ENCODE measurements at regions not wholly inside any gene's neighbourhood (a gene's known extent, or its start where the extent isn't known, plus 50 kb on each side); places are given as distances from the start of the nearest gene placed in this dataset.
"Not testable (repeated sequence)": the region's sequence is repeated elsewhere in the genome, so short reads cannot be mapped to it uniquely, and the experiment has no call there.

GRCh38 chr2:167581961-167582574 is 665.3 kb downstream of the STK39 start:
- DNase-seq (no peak), ATAC-seq (no peak)
- H3K27ac ChIP-seq, result no peak overlapping the region
- TF ChIP-seq CTCF (IDR thresholded peaks at IDR 0.05), result no peak
- no peaks in the 10 kb centered on the region for H3K4me1 ChIP-seq
- no peaks in the 10 kb centered on the region for H3K36me3 ChIP-seq
- H3K27me3 ChIP-seq, result no peaks in the 10 kb centered on the region
- H3K9me3 ChIP-seq, result no peaks in the 10 kb centered on the region
- intact Hi-C loops (cut with DNase I), result no loop called here
- H3K4me3 ChIP-seq, result no peak overlapping the region

- Histone ChIP-seq H3K4me1 (no peaks in the 10 kb centered on the region), H3K27me3 (no peaks in the 10 kb centered on the region), H3K9me3 (no peaks in the 10 kb centered on the region), H3K4me3 (no peak overlapping the region), H3K36me3 (no peaks in the 10 kb centered on the region), H3K27ac (no peak overlapping the region)
- intact Hi-C loops (cut with DNase I), result no loop called here
- no peak for TF ChIP-seq CTCF (IDR thresholded peaks at IDR 0.05)
- no peak for DNase-seq
- no peak for ATAC-seq
These were observed 667.6 kb downstream of the STK39 start for GRCh38 chr2:167579826-167580225.

- Histone ChIP-seq H3K27me3 (no peaks in the 10 kb centered on the region), H3K36me3 (no peaks in the 10 kb centered on the region), H3K9me3 (no peaks in the 10 kb centered on the region), H3K27ac (no peak overlapping the region), H3K4me1 (no peaks in the 10 kb centered on the region), H3K4me3 (no peak overlapping the region)
- no peak for TF ChIP-seq CTCF (IDR thresholded peaks at IDR 0.05)
- DNase-seq (peak in 2 of 4 donors; percentile 76 to 83), ATAC-seq (no peak)
- intact Hi-C loops (cut with DNase I), result no loop called here
These were observed 672.1 kb downstream of the STK39 start for GRCh38 chr2:167575276-167575675.

GRCh38 chr2:167572883-167573619 is 674.3 kb downstream of the STK39 start:
- Histone ChIP-seq H3K27me3 (no peaks in the 10 kb centered on the region), H3K27ac (no peak overlapping the region), H3K4me1 (no peaks in the 10 kb centered on the region), H3K36me3 (no peaks in the 10 kb centered on the region), H3K4me3 (no peak overlapping the region), H3K9me3 (no peaks in the 10 kb centered on the region)
- ATAC-seq (no peak), DNase-seq (no peak)
- no peak for TF ChIP-seq CTCF (IDR thresholded peaks at IDR 0.05)
- intact Hi-C loops (cut with DNase I), result no loop called here

- Histone ChIP-seq H3K36me3 (no peaks in the 10 kb centered on the region), H3K4me1 (no peaks in the 10 kb centered on the region), H3K4me3 (no peak overlapping the region), H3K27me3 (no peaks in the 10 kb centered on the region), H3K9me3 (no peaks in the 10 kb centered on the region), H3K27ac (no peak overlapping the region)
- no peak for TF ChIP-seq CTCF (IDR thresholded peaks at IDR 0.05)
- intact Hi-C loops (cut with DNase I), result no loop called here
- ATAC-seq, result no peak
- DNase-seq, result no peak
These were observed 677.0 kb downstream of the STK39 start for GRCh38 chr2:167570370-167570769.

GRCh38 chr2:167563885-167564619 is 675.8 kb downstream of the XIRP2 start:
- H3K27me3 ChIP-seq; H3K4me3 ChIP-seq; H3K36me3 ChIP-seq; intact Hi-C loops (cut with DNase I); ATAC-seq; H3K9me3 ChIP-seq; H3K27ac ChIP-seq; H3K4me1 ChIP-seq: not testable (repeated sequence)
- DNase-seq, result peak in 1 of 4 donors; percentile 71

- DNase-seq; H3K27me3 ChIP-seq; H3K36me3 ChIP-seq; H3K27ac ChIP-seq; H3K4me1 ChIP-seq; ATAC-seq; intact Hi-C loops (cut with DNase I); H3K4me3 ChIP-seq; H3K9me3 ChIP-seq: not testable (repeated sequence)
These were observed 670.2 kb downstream of the XIRP2 start for GRCh38 chr2:167558272-167558991.
